ENCODE measurements at regions not wholly inside any gene's neighbourhood (a gene's known extent, or its start where the extent isn't known, plus 50 kb on each side); places are given as distances from the start of the nearest gene placed in this dataset.

DNA sequence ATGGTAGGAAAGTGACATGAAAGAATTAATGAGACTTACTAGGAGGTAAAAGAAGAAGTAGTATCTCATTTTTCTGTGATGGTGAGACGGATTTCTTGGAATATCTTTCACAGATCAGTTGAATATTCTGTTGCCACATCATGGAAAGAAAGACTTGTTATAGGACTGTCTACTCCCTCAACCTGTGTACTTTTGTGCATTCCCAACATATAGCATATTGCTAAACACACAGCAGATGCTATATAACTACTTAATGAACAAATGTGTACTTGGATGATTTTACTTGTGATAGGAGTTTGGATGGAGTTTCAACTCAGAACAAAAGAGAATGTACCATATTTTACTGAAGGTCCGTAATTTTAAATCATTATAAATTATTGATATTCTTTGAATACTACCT is 128.5 kb downstream of the LURAP1L start:
- Histone ChIP-seq H3K27ac (ENCODE audit: low read depth, low read length) (no peak overlapping the region), H3K4me3 (ENCODE audit: low read depth, low read length) (no peak overlapping the region), H3K36me3 (ENCODE audit: control insufficient read depth, insufficient read depth, low read length) (no peaks in the 10 kb centered on the region), H3K4me1 (ENCODE audit: control insufficient read depth, insufficient read depth, low read length) (no peaks in the 10 kb centered on the region), H3K27me3 (ENCODE audit: control insufficient read depth, insufficient read depth, low read length) (no peaks in the 10 kb centered on the region), H3K9me3 (ENCODE audit: control insufficient read depth, insufficient read depth, low read length) (no peaks in the 10 kb centered on the region), H3K9ac (ENCODE audit: low read depth, low read length) (no peak overlapping the region)

- H3K27ac ChIP-seq (ENCODE audit: low read depth, low read length), result no peak overlapping the region
- H3K9me3 ChIP-seq (ENCODE audit: control insufficient read depth, insufficient read depth, low read length), result no peaks in the 10 kb centered on the region
- no peaks in the 10 kb centered on the region for H3K36me3 ChIP-seq (ENCODE audit: control insufficient read depth, insufficient read depth, low read length)
- H3K4me3 ChIP-seq (ENCODE audit: low read depth, low read length), result no peak overlapping the region
- no peaks in the 10 kb centered on the region for H3K27me3 ChIP-seq (ENCODE audit: control insufficient read depth, insufficient read depth, low read length)
- H3K4me1 ChIP-seq (ENCODE audit: control insufficient read depth, insufficient read depth, low read length), result no peaks in the 10 kb centered on the region
- no peak overlapping the region for H3K9ac ChIP-seq (ENCODE audit: low read depth, low read length)
Measured at GRCh38 chr9:12904261-12905000, 129.6 kb downstream of the LURAP1L start.

- Histone ChIP-seq H3K27me3 (ENCODE audit: control insufficient read depth, insufficient read depth, low read length) (no peaks in the 10 kb centered on the region), H3K4me1 (ENCODE audit: control insufficient read depth, insufficient read depth, low read length) (no peaks in the 10 kb centered on the region), H3K9ac (ENCODE audit: low read depth, low read length) (no peak overlapping the region), H3K9me3 (ENCODE audit: control insufficient read depth, insufficient read depth, low read length) (no peaks in the 10 kb centered on the region), H3K4me3 (ENCODE audit: low read depth, low read length) (no peak overlapping the region), H3K27ac (ENCODE audit: low read depth, low read length) (no peak overlapping the region), H3K36me3 (ENCODE audit: control insufficient read depth, insufficient read depth, low read length) (no peaks in the 10 kb centered on the region)
Measured at GRCh38 chr9:12906646-12907045, 131.8 kb downstream of the LURAP1L start.

DNA sequence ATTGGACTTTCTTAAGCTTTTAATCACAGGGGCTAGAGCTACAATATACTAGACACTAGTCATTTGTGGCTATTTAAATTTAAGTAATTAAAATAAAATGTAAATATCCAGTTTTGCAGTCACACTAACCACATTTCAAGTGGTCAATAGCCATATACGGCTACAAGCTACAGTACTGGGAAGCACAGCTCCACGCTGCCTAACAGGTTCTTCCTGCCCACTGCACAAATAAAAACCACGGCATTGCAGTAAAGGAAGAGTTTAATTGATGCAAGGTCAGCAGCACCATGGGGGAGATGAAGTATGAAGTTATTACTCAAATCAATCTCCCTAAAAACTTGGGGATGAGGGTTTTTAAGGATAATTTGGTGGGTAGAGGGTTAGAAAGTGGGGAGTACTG is 134.1 kb downstream of the LURAP1L start:
- H3K4me1 ChIP-seq (ENCODE audit: control insufficient read depth, insufficient read depth, low read length), result no peaks in the 10 kb centered on the region

GRCh38 chr9:12915366-12915954 is 140.6 kb downstream of the LURAP1L start:
- Histone ChIP-seq H3K4me3 (ENCODE audit: low read depth, low read length) (no peak overlapping the region), H3K27ac (ENCODE audit: low read depth, low read length) (no peak overlapping the region), H3K4me1 (ENCODE audit: control insufficient read depth, insufficient read depth, low read length) (peaks cover 7% of the 10 kb centered on the region; the same call in 1 of the 2 replicates), H3K9ac (ENCODE audit: low read depth, low read length) (no peak overlapping the region), H3K27me3 (ENCODE audit: control insufficient read depth, insufficient read depth, low read length) (no peaks in the 10 kb centered on the region), H3K9me3 (ENCODE audit: control insufficient read depth, insufficient read depth, low read length) (no peaks in the 10 kb centered on the region), H3K36me3 (ENCODE audit: control insufficient read depth, insufficient read depth, low read length) (no peaks in the 10 kb centered on the region)

More for the DNA sequence above, 134.1 kb downstream of the LURAP1L start:
- no peaks in the 10 kb centered on the region for H3K9me3 ChIP-seq (ENCODE audit: control insufficient read depth, insufficient read depth, low read length)
- H3K36me3 ChIP-seq (ENCODE audit: control insufficient read depth, insufficient read depth, low read length), result no peaks in the 10 kb centered on the region
- no peaks in the 10 kb centered on the region for H3K27me3 ChIP-seq (ENCODE audit: control insufficient read depth, insufficient read depth, low read length)
- H3K9ac ChIP-seq (ENCODE audit: low read depth, low read length), result no peak overlapping the region
- no peak overlapping the region for H3K27ac ChIP-seq (ENCODE audit: low read depth, low read length)
- no peak overlapping the region for H3K4me3 ChIP-seq (ENCODE audit: low read depth, low read length)

GRCh38 chr9:12916042-12916441 is 141.2 kb downstream of the LURAP1L start:
- Histone ChIP-seq H3K27ac (ENCODE audit: low read depth, low read length) (no peak overlapping the region), H3K4me1 (ENCODE audit: control insufficient read depth, insufficient read depth, low read length) (peaks cover 8% of the 10 kb centered on the region; the same call in 1 of the 2 replicates), H3K27me3 (ENCODE audit: control insufficient read depth, insufficient read depth, low read length) (no peaks in the 10 kb centered on the region), H3K9ac (ENCODE audit: low read depth, low read length) (no peak overlapping the region), H3K36me3 (ENCODE audit: control insufficient read depth, insufficient read depth, low read length) (no peaks in the 10 kb centered on the region), H3K9me3 (ENCODE audit: control insufficient read depth, insufficient read depth, low read length) (no peaks in the 10 kb centered on the region), H3K4me3 (ENCODE audit: low read depth, low read length) (no peak overlapping the region)

DNA sequence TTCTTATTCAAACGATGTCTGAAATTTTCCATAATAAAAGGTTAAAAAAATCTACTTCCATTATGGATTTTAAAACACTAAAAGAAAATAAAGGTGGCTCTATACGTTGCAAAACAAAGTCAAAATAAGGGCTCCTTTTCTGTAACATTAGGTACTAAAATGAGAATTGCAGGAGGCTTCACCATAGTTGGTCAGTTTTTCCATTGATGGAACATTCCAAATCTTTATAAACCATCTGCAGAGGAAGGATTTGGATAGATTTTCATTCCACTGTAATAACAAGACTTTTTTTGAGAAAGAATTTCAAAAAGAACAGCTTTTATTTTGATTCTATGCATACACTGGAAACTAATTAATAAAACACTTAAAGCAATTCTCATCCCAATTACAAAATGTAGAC is 145.6 kb downstream of the LURAP1L start:
- Histone ChIP-seq H3K9ac (ENCODE audit: low read depth, low read length) (no peak overlapping the region), H3K36me3 (ENCODE audit: control insufficient read depth, insufficient read depth, low read length) (no peaks in the 10 kb centered on the region), H3K4me1 (ENCODE audit: control insufficient read depth, insufficient read depth, low read length) (peaks cover 8% of the 10 kb centered on the region; the same call in 1 of the 2 replicates), H3K27ac (ENCODE audit: low read depth, low read length) (no peak overlapping the region), H3K27me3 (ENCODE audit: control insufficient read depth, insufficient read depth, low read length) (no peaks in the 10 kb centered on the region), H3K9me3 (ENCODE audit: control insufficient read depth, insufficient read depth, low read length) (no peaks in the 10 kb centered on the region), H3K4me3 (ENCODE audit: low read depth, low read length) (no peak overlapping the region)

DNA sequence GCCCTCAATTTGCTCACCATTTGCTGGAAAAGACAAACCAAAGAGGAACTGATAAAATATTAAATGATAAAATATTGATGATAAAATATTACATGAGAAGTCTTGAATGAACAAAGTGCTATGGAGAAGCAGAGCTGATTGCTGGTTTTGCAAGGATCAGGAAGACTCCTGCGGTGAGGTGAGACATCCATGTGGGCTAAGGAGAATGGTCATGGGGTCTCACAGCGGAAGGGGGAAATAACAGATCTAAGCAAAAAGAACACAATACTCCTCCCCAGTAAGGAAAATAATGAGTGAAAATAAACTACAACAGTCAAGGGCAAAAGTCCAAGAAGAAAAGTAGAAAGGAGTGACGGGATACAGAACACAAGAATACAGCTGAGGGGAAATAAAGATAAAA is 146.8 kb downstream of the LURAP1L start:
- Histone ChIP-seq H3K9me3 (ENCODE audit: control insufficient read depth, insufficient read depth, low read length) (no peaks in the 10 kb centered on the region), H3K9ac (ENCODE audit: low read depth, low read length) (no peak overlapping the region), H3K36me3 (ENCODE audit: control insufficient read depth, insufficient read depth, low read length) (no peaks in the 10 kb centered on the region), H3K4me3 (ENCODE audit: low read depth, low read length) (no peak overlapping the region), H3K27ac (ENCODE audit: low read depth, low read length) (no peak overlapping the region), H3K27me3 (ENCODE audit: control insufficient read depth, insufficient read depth, low read length) (no peaks in the 10 kb centered on the region), H3K4me1 (ENCODE audit: control insufficient read depth, insufficient read depth, low read length) (peaks cover 8% of the 10 kb centered on the region; the same call in 1 of the 2 replicates)

DNA sequence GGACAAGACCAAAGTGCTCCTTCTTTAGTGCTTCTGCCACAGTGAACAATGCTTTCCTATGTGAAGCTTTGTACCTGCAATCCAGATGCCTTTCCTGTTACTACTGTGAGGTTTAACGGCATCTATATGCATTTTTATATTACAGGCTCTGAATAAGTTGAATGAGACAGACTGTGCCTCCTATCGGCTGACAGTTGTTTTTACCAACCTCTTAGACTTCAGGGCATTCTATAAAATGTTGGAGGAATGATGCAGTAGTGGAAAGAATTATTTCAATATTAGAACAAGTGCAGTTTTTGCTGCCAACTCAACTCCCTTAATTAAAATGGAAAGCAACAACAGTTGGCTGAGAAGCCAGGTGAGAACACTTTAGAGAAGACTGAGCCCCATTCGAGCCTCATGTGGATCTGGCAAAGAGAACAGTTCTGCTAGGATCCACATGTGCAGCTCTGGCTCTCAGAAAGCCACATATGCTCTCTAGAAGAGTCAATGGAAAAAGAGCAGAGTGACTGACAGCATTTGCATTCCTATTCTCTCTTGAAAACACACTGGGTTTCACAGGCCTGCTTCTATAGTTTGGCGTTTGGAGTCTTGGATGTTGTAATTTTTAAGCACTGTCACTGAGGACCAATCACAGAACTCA is 147.5 kb downstream of the LURAP1L start:
- no peak overlapping the region for H3K9ac ChIP-seq (ENCODE audit: low read depth, low read length)
- no peak overlapping the region for H3K4me3 ChIP-seq (ENCODE audit: low read depth, low read length)
- no peak overlapping the region for H3K27ac ChIP-seq (ENCODE audit: low read depth, low read length)
- no peaks in the 10 kb centered on the region for H3K36me3 ChIP-seq (ENCODE audit: control insufficient read depth, insufficient read depth, low read length)
- H3K27me3 ChIP-seq (ENCODE audit: control insufficient read depth, insufficient read depth, low read length), result no peaks in the 10 kb centered on the region
- H3K9me3 ChIP-seq (ENCODE audit: control insufficient read depth, insufficient read depth, low read length), result no peaks in the 10 kb centered on the region
- peaks cover 8% of the 10 kb centered on the region; the same call in 1 of the 2 replicates for H3K4me1 ChIP-seq (ENCODE audit: control insufficient read depth, insufficient read depth, low read length)

GRCh38 chr9:12923468-12924009 is 148.7 kb downstream of the LURAP1L start:
- Histone ChIP-seq H3K9me3 (ENCODE audit: control insufficient read depth, insufficient read depth, low read length) (no peaks in the 10 kb centered on the region), H3K4me1 (ENCODE audit: control insufficient read depth, insufficient read depth, low read length) (peaks cover 8% of the 10 kb centered on the region; the same call in 1 of the 2 replicates), H3K4me3 (ENCODE audit: low read depth, low read length) (no peak overlapping the region), H3K27ac (ENCODE audit: low read depth, low read length) (no peak overlapping the region), H3K27me3 (ENCODE audit: control insufficient read depth, insufficient read depth, low read length) (no peaks in the 10 kb centered on the region), H3K9ac (ENCODE audit: low read depth, low read length) (no peak overlapping the region), H3K36me3 (ENCODE audit: control insufficient read depth, insufficient read depth, low read length) (no peaks in the 10 kb centered on the region)

- Histone ChIP-seq H3K27ac (ENCODE audit: low read depth, low read length) (no peak overlapping the region), H3K4me3 (ENCODE audit: low read depth, low read length) (no peak overlapping the region), H3K36me3 (ENCODE audit: control insufficient read depth, insufficient read depth, low read length) (no peaks in the 10 kb centered on the region), H3K27me3 (ENCODE audit: control insufficient read depth, insufficient read depth, low read length) (no peaks in the 10 kb centered on the region), H3K9ac (ENCODE audit: low read depth, low read length) (no peak overlapping the region), H3K9me3 (ENCODE audit: control insufficient read depth, insufficient read depth, low read length) (no peaks in the 10 kb centered on the region), H3K4me1 (ENCODE audit: control insufficient read depth, insufficient read depth, low read length) (peaks cover 16% of the 10 kb centered on the region)
Measured at GRCh38 chr9:12930906-12931305, 156.1 kb downstream of the LURAP1L start.
